Right forelimb (tissue), 1 donor: ENCODE measurements at regions not wholly inside any gene's neighbourhood (a gene's known extent, or its start where the extent isn't known, plus 50 kb on each side); places are given as distances from the start of the nearest gene placed in this dataset.

ENCODE experiments used
- DNase-seq: peaks from one replicate; pipeline ENCODE4 v3.0.0-alpha.2; 2018

- DNase-seq = no peak
Observed at GRCh38 chr12:105721051-105721825, 390.7 kb downstream of the C12orf75 start.

GRCh38 chr12:105721891-105722290 is 391.4 kb downstream of the C12orf75 start:
- no peak for DNase-seq

- DNase-seq = no peak
Observed at GRCh38 chr12:105723066-105723465, 392.6 kb downstream of the C12orf75 start.

GRCh38 chr12:105723494-105723893 is 393.0 kb downstream of the C12orf75 start:
- no peak for DNase-seq

GRCh38 chr12:105724641-105725040 is 394.1 kb downstream of the C12orf75 start:
- DNase-seq = no peak

- no peak for DNase-seq
Observed at GRCh38 chr12:105725054-105725453, 394.6 kb downstream of the C12orf75 start.

GRCh38 chr12:105729181-105729771 is 398.8 kb downstream of the C12orf75 start:
- no peak for DNase-seq

GRCh38 chr12:105729926-105730325 is 399.4 kb downstream of the C12orf75 start:
- DNase-seq = no peak

- DNase-seq = no peak
Observed at GRCh38 chr12:105733579-105733978, 403.1 kb downstream of the C12orf75 start.

- no peak for DNase-seq
Observed at GRCh38 chr12:105736498-105736897, 402.3 kb downstream of the NUAK1 start.

- DNase-seq = no peak
Observed at GRCh38 chr12:105738051-105738450, 400.7 kb downstream of the NUAK1 start.

GRCh38 chr12:105740369-105740768 is 398.4 kb downstream of the NUAK1 start:
- no peak for DNase-seq

GRCh38 chr12:105740970-105741725 is 397.6 kb downstream of the NUAK1 start:
- DNase-seq = peak; percentile 56

GRCh38 chr12:105741786-105742566 is 396.8 kb downstream of the NUAK1 start:
- peak; percentile 54 for DNase-seq

GRCh38 chr12:105742567-105742874 is 396.2 kb downstream of the NUAK1 start:
- DNase-seq = no peak

- no peak for DNase-seq
Observed at GRCh38 chr12:105744371-105745058, 394.2 kb downstream of the NUAK1 start.

GRCh38 chr12:105745811-105746210 is 392.9 kb downstream of the NUAK1 start:
- no peak for DNase-seq

GRCh38 chr12:105748806-105749600 is 389.8 kb downstream of the NUAK1 start:
- peak; percentile 71 for DNase-seq

GRCh38 chr12:105750096-105750495 is 388.7 kb downstream of the NUAK1 start:
- DNase-seq = no peak

GRCh38 chr12:105754313-105754712 is 384.4 kb downstream of the NUAK1 start:
- no peak for DNase-seq

GRCh38 chr12:105756961-105757360 is 381.8 kb downstream of the NUAK1 start:
- no peak for DNase-seq

GRCh38 chr12:105759149-105759548 is 379.6 kb downstream of the NUAK1 start:
- no peak for DNase-seq
